OCI-M2 (cell line): ENCODE measurements at regions not wholly inside any gene's neighbourhood (a gene's known extent, or its start where the extent isn't known, plus 50 kb on each side); places are given as distances from the start of the nearest gene placed in this dataset.
"Not testable (repeated sequence)": the region's sequence is repeated elsewhere in the genome, so short reads cannot be mapped to it uniquely, and the experiment has no call there.

Experiments used
- DNase-seq: peaks from one replicate; lab custom pipeline; 2025; ENCODE audit not compliant: unreplicated experiment; lab: John Stamatoyannopoulos, UW

GRCh38 chr14:54010981-54011380 lies 54.4 kb upstream of the BMP4 start:
- DNase-seq, result no peak

- DNase-seq, result no peak
Measured at GRCh38 chr14:54023027-54023426, 66.4 kb upstream of the BMP4 start.

GRCh38 chr14:54025661-54026060 lies 69.0 kb upstream of the BMP4 start:
- no peak for DNase-seq

GRCh38 chr14:54026671-54027070 lies 70.0 kb upstream of the BMP4 start:
- no peak for DNase-seq

- not testable (repeated sequence) for DNase-seq
Measured at GRCh38 chr14:54030996-54031395, 74.4 kb upstream of the BMP4 start.

GRCh38 chr14:54033285-54033684 lies 76.7 kb upstream of the BMP4 start:
- not testable (repeated sequence) for DNase-seq

- DNase-seq, result no peak
Measured at GRCh38 chr14:54038724-54039123, 82.1 kb upstream of the BMP4 start.

GRCh38 chr14:54039311-54039710 lies 82.7 kb upstream of the BMP4 start:
- DNase-seq, result no peak

- no peak for DNase-seq
Measured at GRCh38 chr14:54040846-54041245, 84.2 kb upstream of the BMP4 start.

- no peak for DNase-seq
Measured at GRCh38 chr14:54046250-54046649, 89.6 kb upstream of the BMP4 start.

GRCh38 chr14:54047645-54048308 lies 91.2 kb upstream of the BMP4 start:
- no peak for DNase-seq

- DNase-seq, result no peak
Measured at GRCh38 chr14:54048311-54048710, 91.7 kb upstream of the BMP4 start.

GRCh38 chr14:54048736-54049135 lies 92.1 kb upstream of the BMP4 start:
- DNase-seq, result no peak

- no peak for DNase-seq
Measured at GRCh38 chr14:54050759-54051158, 94.1 kb upstream of the BMP4 start.

- DNase-seq, result no peak
Measured at GRCh38 chr14:54052696-54053385, 96.2 kb upstream of the BMP4 start.

- DNase-seq, result no peak
Measured at GRCh38 chr14:54053386-54053745, 96.7 kb upstream of the BMP4 start.

GRCh38 chr14:54058505-54058904 lies 101.9 kb upstream of the BMP4 start:
- no peak for DNase-seq

- no peak for DNase-seq
Measured at GRCh38 chr14:54083549-54084239, 127.1 kb upstream of the BMP4 start.

- no peak for DNase-seq
Measured at GRCh38 chr14:54085232-54085761, 128.7 kb upstream of the BMP4 start.

GRCh38 chr14:54085841-54086240 lies 129.2 kb upstream of the BMP4 start:
- DNase-seq, result no peak

GRCh38 chr14:54086767-54087166 lies 130.1 kb upstream of the BMP4 start:
- no peak for DNase-seq

- no peak for DNase-seq
Measured at GRCh38 chr14:54087376-54087775, 130.8 kb upstream of the BMP4 start.
